ENCODE measurements at regions not wholly inside any gene's neighbourhood (a gene's known extent, or its start where the extent isn't known, plus 50 kb on each side); places are given as distances from the start of the nearest gene placed in this dataset.

GRCh38 chr2:56030062-56030461 lies 106.5 kb upstream of the EFEMP1 start:
- TF ChIP-seq YY1 (tag by site-specific recombination; IDR thresholded peaks at IDR 0.05) (no peak), CTCF (tag by site-specific recombination; IDR thresholded peaks at IDR 0.05) (no peak), ZNF544 (tag by site-specific recombination; IDR thresholded peaks at IDR 0.05) (no peak), GLIS1 (tag by site-specific recombination; IDR thresholded peaks at IDR 0.05) (no peak), ZNF639 (tag by site-specific recombination; IDR thresholded peaks at IDR 0.05) (no peak)
